Progenitor cell of endocrine pancreas (in vitro differentiated cells): ENCODE measurements at regions not wholly inside any gene's neighbourhood (a gene's known extent, or its start where the extent isn't known, plus 50 kb on each side); places are given as distances from the start of the nearest gene placed in this dataset.

Experiments
- DNase-seq: peaks from one replicate; pipeline ENCODE4 v3.0.0; 2021; ENCODE audit warnings: low spot score; ENCODE audit not compliant: unreplicated experiment
- H3K27ac Mint-ChIP-seq: 2 replicates; pipeline ENCODE4 v1.8.0; 2021; ENCODE audit warnings: mild to moderate bottlenecking, moderate library complexity, mixed read lengths
- H3K27me3 Mint-ChIP-seq: 2 replicates; pipeline ENCODE4 v1.8.0; 2021; ENCODE audit warnings: mixed read lengths
- H3K36me3 Mint-ChIP-seq: 2 replicates; pipeline ENCODE4 v1.8.0; 2022; ENCODE audit warnings: mixed read lengths; ENCODE audit not compliant: insufficient read depth
- H3K4me1 Mint-ChIP-seq: 2 replicates; pipeline ENCODE4 v1.8.0; 2021; ENCODE audit warnings: low read depth, mixed read lengths
- H3K4me3 Mint-ChIP-seq: 2 replicates; pipeline ENCODE4 v1.8.0; 2021; ENCODE audit warnings: low read depth, mild to moderate bottlenecking, moderate library complexity, mixed read lengths
- H3K9me3 Mint-ChIP-seq: 2 replicates; pipeline ENCODE4 v1.8.0; 2021; ENCODE audit warnings: low read depth, mixed read lengths
- TF ChIP-seq, protein P1 (sequence below): fragments of 200-600 bp; sonication (generic); IDR thresholded peaks from one replicate; pipeline ENCODE4 v1.5.0; 2021; ENCODE audit warnings: antibody characterized with exemption, mild to moderate bottlenecking; ENCODE audit not compliant: unreplicated experiment

DNA sequence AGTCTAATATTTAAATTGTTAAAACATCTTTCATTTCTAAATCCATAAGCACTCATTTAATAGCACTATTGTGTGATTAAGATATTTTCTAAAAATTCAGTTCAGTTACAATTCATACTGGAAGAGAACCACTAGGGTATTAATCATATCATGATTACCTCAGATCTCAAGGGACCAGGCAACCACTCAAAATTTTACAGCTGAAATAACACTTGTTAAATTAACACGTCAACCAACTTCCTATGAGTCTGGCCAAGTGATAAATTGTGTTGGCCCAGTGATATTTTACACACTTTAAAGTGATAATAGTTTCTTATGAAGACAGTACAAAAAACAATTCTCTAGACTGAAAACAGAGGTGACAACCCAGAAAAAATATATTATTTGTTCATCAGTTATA is 869.0 kb upstream of the ADGRB3 start:
- H3K9me3 Mint-ChIP-seq: no peaks in the 10 kb centered on the region
- H3K36me3 Mint-ChIP-seq: no peaks in the 10 kb centered on the region
- H3K4me3 Mint-ChIP-seq: no peak overlapping the region
- no peaks in the 10 kb centered on the region for H3K27me3 Mint-ChIP-seq
- no peak for DNase-seq
- TF ChIP-seq, protein P1, sequence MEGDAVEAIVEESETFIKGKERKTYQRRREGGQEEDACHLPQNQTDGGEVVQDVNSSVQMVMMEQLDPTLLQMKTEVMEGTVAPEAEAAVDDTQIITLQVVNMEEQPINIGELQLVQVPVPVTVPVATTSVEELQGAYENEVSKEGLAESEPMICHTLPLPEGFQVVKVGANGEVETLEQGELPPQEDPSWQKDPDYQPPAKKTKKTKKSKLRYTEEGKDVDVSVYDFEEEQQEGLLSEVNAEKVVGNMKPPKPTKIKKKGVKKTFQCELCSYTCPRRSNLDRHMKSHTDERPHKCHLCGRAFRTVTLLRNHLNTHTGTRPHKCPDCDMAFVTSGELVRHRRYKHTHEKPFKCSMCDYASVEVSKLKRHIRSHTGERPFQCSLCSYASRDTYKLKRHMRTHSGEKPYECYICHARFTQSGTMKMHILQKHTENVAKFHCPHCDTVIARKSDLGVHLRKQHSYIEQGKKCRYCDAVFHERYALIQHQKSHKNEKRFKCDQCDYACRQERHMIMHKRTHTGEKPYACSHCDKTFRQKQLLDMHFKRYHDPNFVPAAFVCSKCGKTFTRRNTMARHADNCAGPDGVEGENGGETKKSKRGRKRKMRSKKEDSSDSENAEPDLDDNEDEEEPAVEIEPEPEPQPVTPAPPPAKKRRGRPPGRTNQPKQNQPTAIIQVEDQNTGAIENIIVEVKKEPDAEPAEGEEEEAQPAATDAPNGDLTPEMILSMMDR: no peak
- no peak overlapping the region for H3K27ac Mint-ChIP-seq
- no peaks in the 10 kb centered on the region for H3K4me1 Mint-ChIP-seq

DNA sequence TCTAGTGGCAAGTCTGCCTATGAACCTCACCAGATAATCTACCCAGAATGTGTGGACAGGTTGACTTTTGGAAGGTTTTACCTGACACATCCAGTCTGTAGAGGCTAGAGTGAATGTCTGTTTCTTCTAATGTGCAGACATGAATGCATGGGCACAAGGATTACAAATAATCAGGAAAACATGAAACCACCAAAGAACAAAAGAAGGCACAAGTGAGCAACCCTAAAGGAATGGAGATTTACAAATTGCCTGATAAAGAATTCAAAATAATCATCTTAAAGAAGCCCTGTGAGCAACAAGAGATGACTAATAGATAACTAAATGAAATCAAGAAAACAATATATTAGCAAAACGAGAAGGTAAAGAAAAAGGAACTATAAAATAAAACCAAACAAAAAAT is 876.1 kb upstream of the ADGRB3 start:
- Mint-ChIP-seq H3K9me3 (no peaks in the 10 kb centered on the region), H3K36me3 (no peaks in the 10 kb centered on the region), H3K27ac (no peak overlapping the region), H3K27me3 (no peaks in the 10 kb centered on the region), H3K4me1 (no peaks in the 10 kb centered on the region), H3K4me3 (no peak overlapping the region)
- TF ChIP-seq, protein P1: no peak
- DNase-seq: no peak

DNA sequence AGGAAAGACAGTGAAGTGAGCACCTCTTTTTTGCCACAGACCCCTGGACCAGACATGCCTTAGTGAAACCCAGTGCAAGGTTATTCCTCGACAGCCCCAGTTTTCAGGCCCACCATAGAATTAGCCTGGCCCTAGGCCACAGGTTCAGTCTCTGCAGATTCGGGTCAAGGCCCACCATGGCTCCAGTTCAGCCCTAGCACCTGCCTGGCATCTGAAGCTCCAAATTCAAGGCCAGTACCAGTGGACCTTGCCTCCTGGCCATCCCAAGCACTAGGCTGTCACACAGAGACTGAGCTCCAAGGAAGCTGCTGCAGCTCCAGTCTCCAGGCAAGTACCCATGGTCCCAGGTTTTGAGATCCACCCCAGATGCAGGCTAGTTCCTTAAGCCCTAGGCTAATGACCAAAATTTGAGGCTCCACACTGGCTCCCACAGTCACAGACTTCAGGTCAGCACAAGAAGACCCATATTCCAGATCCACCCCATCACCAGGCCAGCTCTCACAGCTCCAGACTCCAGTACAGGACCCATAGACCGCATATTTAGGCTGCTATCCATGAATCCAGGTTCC is 877.5 kb upstream of the ADGRB3 start:
- Mint-ChIP-seq H3K9me3 (no peaks in the 10 kb centered on the region), H3K36me3 (no peaks in the 10 kb centered on the region), H3K4me3 (no peak overlapping the region), H3K4me1 (no peaks in the 10 kb centered on the region), H3K27me3 (no peaks in the 10 kb centered on the region), H3K27ac (no peak overlapping the region)
- no peak for DNase-seq
- TF ChIP-seq, protein P1: no peak

DNA sequence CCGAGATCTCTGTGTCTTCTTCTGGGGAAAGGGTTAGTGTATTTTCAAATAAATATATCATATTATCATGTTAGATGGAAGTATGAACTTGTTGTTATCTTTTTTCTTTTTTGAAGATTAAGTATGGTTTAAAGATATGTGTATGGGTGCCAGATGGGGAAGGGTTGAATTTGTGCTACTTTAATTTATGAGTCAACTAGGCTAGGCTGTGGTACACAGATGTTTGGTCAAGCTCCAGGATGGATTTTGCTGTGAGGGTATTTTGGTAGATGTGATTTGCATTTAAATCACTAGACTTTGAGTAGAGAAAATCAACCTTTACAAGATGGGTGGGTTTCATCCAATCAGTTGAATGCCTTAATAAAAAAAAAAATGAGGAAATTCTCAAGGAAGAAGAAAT is 886.6 kb upstream of the ADGRB3 start:
- no peaks in the 10 kb centered on the region for H3K36me3 Mint-ChIP-seq
- no peaks in the 10 kb centered on the region for H3K4me1 Mint-ChIP-seq
- no peak overlapping the region for H3K4me3 Mint-ChIP-seq
- no peaks in the 10 kb centered on the region for H3K9me3 Mint-ChIP-seq
- DNase-seq: no peak
- H3K27me3 Mint-ChIP-seq: no peaks in the 10 kb centered on the region
- TF ChIP-seq, protein P1: no peak
- H3K27ac Mint-ChIP-seq: no peak overlapping the region

DNA sequence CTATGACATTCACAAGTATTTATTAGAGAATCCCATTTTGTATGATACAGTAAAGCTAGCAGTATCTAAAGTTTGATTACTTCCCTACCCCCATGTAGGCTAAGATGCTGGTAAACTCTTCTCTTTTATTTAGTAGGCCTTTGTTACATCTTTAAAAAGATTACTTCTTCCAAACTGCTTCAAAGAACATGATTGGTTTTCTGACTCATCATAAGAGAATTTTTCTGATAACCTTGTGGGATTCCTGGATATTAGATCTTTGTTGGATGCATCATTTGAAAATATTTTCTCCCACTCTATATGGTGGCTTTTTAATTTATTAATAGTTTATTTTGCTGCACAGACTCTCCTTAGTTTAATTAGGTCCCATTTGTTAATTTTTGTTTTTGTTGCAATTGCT is 898.3 kb upstream of the ADGRB3 start:
- Mint-ChIP-seq H3K4me3 (no peak overlapping the region), H3K27ac (no peak overlapping the region), H3K4me1 (no peaks in the 10 kb centered on the region), H3K27me3 (no peaks in the 10 kb centered on the region), H3K9me3 (peaks cover 12% of the 10 kb centered on the region), H3K36me3 (no peaks in the 10 kb centered on the region)
- TF ChIP-seq, protein P1: no peak
- no peak for DNase-seq
